NB4 (cell line): ENCODE measurements at regions not wholly inside any gene's neighbourhood (a gene's known extent, or its start where the extent isn't known, plus 50 kb on each side); places are given as distances from the start of the nearest gene placed in this dataset.

Source experiments
- DNase-seq: peaks from one replicate; pipeline ENCODE4 v3.0.0; 2010; ENCODE audit warnings: low read depth
- H3K4me3 ChIP-seq: one replicate; pipeline ENCODE4 v1.5.1; 2011; ENCODE audit warnings: mild to moderate bottlenecking, low read depth, low read length, moderate library complexity
- CTCF ChIP-seq: IDR thresholded peaks from one replicate; pipeline ENCODE4 v1.5.1; 2012; ENCODE audit warnings: low read depth, low read length
- MAX ChIP-seq: IDR thresholded peaks from 2 replicates; pipeline ENCODE4 v1.6.1; 2011; ENCODE audit warnings: low read depth, low read length
- MYC ChIP-seq: IDR thresholded peaks from 2 replicates; pipeline ENCODE4 v1.6.1; 2011; ENCODE audit warnings: low read depth, low read length
- POLR2A ChIP-seq: IDR thresholded peaks from 2 replicates; pipeline ENCODE4 v1.6.1; 2011; ENCODE audit warnings: mild to moderate bottlenecking; ENCODE audit not compliant: insufficient read length; ENCODE audit errors: extremely low read depth

DNA sequence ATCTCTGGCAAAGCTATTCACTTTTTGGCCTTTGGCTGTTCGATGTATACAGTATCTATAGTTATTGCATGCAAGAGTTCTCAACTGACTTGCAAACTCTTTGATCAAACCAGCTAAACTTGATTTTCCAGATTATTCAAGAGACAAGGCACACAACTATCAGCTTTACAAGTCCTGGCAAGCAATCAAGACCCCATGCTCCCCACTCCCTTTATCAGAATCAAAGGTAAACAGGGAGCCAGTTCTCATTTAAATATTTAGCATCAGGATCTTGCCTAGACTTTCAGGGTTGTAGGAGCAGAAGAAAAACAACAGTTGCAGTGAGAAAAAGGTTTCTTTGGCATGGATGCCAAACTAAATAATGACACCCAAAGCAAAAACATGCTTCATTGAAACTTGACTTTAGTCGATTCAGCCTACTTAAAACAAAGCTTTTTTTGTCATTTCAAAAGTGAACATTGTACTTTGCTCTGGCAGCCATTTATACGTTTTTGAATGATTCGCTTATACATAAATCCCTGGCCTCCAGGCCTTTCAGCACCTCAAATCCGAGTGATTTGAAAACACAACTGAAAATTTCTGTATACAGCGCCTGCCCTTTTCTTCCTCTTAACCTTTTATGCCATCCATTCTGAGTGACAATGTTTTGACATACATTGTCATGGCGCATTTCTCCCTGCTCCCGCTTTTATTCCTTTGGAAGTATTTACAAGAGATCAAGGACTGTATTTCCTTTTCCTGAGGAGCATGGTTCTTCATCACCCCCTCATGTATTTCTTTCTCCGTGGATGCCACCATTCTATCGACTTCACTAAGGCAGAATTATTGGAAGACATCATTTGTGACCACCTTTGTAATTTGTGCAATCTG lies 340.8 kb downstream of the KLF5 start:
- no peak for DNase-seq
- H3K4me3 ChIP-seq: no peak overlapping the region
- no peak for TF ChIP-seq CTCF
- TF ChIP-seq POLR2A: no peak
- no peak for TF ChIP-seq MYC
- TF ChIP-seq MAX: no peak

DNA sequence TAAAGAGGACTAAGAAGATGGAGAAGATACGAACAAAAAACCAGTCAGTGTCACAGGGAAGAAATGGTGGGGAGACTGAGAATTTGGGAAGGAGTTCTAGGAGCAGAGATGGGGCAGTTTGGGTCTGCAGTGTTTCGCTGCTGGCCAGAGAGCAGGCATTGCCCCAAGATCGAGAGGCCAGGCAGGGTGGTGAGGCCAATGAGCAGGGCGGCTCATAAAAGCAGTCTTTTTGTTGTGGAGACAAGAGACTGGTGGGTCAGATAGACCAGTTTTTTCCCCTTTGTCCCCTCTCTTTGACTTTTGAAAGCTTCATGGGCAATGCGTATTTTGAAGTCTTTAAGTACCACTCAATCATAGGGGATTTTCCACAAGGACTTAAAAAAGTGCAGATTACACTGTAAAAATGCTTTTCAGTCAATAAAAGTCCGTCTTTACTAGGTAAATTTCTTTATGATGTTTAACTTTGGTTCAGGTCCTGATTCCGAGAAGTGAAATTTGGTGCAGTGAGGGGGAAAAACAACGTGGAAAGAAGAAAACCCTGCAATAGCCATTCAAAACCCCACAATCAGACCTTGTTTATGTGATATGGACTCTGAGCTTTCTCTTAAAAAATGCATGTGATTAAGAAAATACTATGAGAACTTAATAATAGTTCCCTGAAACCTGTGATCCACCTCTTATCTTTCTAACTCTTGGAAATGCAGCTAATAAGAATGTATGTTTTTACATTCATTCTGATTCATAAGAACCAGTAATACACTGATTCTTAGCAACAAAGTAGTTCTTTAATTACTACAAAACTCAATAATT lies 338.9 kb downstream of the KLF5 start:
- TF ChIP-seq POLR2A (no peak), CTCF (no peak), MYC (no peak), MAX (no peak)
- no peak overlapping the region for H3K4me3 ChIP-seq
- DNase-seq: no peak

DNA sequence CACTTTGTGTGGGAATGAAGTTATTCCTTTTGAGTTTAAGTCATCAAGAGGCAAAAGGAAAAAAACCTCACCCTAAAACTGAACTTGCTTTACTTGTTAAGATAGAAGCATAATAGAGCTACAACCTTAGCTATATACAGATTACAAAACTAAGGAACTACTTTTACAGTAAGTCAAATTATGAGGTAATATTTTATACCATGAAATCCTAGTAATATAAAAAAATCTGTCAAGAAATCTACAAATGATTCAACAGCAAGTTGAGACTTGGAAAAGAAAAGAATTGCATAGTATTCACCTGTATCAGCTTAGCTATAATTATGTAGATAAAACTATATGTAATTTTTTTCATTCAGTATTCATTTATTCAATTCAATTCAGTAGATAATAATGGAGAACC lies 335.3 kb downstream of the KLF5 start:
- H3K4me3 ChIP-seq: no peak overlapping the region
- DNase-seq: no peak
- TF ChIP-seq MYC (no peak), POLR2A (no peak), MAX (no peak), CTCF (no peak)

DNA sequence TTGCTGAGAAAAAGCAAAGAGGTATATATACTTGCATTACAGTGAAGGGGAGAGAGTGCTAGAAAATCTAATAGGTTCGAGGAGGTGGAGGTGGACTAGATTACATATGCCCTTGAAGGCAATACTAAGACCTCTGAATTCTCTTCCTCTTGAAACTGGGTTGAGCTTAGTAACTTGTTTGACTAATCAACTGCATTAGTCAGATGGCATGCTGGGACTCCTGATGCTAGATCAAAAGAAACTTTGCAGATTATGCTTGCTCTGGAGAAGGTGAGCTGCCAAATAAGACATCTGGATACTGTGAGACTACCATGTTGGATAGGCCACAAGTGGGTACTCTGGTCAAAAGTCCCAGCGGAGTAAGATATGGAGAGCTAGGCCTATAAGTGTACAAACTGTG lies 331.3 kb downstream of the KLF5 start:
- DNase-seq: no peak
- H3K4me3 ChIP-seq: no peak overlapping the region
- no peak for TF ChIP-seq MAX

GRCh38 chr13:73388586-73388985 lies 329.8 kb downstream of the KLF5 start:
- DNase-seq: no peak
- no peak overlapping the region for H3K4me3 ChIP-seq
- TF ChIP-seq POLR2A (no peak), CTCF (no peak), MYC (no peak), MAX (no peak)

- no peak for TF ChIP-seq POLR2A
- TF ChIP-seq MAX: no peak
- TF ChIP-seq CTCF: no peak
- TF ChIP-seq MYC: no peak
- no peak overlapping the region for H3K4me3 ChIP-seq
- no peak for DNase-seq
These were observed 328.5 kb downstream of the KLF5 start for GRCh38 chr13:73387318-73387717.
